Heart left ventricle (tissue), 16 donors: ENCODE measurements at regions not wholly inside any gene's neighbourhood (a gene's known extent, or its start where the extent isn't known, plus 50 kb on each side); places are given as distances from the start of the nearest gene placed in this dataset.

Experiments
- ATAC-seq, 4 donors: fragments of 200-7000 bp; cut with Tn5 transposase; one replicate each; pipeline ENCODE4 v1.9.1; 2020 to 2022; ENCODE audit warnings: moderate library complexity in 4 of 4, mild to moderate bottlenecking in 3 of 4, moderate number of reproducible peaks in 1 of 4
- DNase-seq, 5 donors: peaks; one replicate each; pipeline ENCODE4 v3.0.0-alpha.2; 2020
- H3K27ac ChIP-seq, 12 donors: fragments of 200-600 bp; sonication (generic) in 4 of 12; one replicate each; pipeline versions ENCODE4 v1.5.0 to v1.8.0; 2016 to 2022; ENCODE audit warnings: mild to moderate bottlenecking in 2 of 12
- H3K27me3 ChIP-seq, 9 donors: fragments of 200-600 bp; sonication (generic) in 2 of 9; one replicate each; pipeline versions ENCODE4 v1.5.1 to v1.8.0; 2016 to 2022; ENCODE audit warnings: mild to moderate bottlenecking in 3 of 9
- H3K36me3 ChIP-seq, 9 donors: fragments of 200-600 bp; sonication (generic) in 2 of 9; one replicate each; pipeline versions ENCODE4 v1.5.0 to v1.8.0; 2018 to 2022; ENCODE audit warnings: mild to moderate bottlenecking in 2 of 9
- H3K4me1 ChIP-seq, 12 donors: fragments of 200-600 bp; sonication (generic) in 4 of 12; one replicate each; pipeline versions ENCODE4 v1.5.0 to v1.8.0; 2016 to 2022; ENCODE audit warnings: mild to moderate bottlenecking in 3 of 12
- H3K4me3 ChIP-seq, 12 donors: fragments of 200-600 bp; sonication (generic) in 4 of 12; one replicate each; pipeline versions ENCODE4 v1.5.0 to v1.8.0; 2017 to 2022; ENCODE audit warnings: mild to moderate bottlenecking in 9 of 12, moderate library complexity in 4 of 12
- H3K9me3 ChIP-seq, 12 donors: fragments of 200-600 bp; sonication (generic) in 4 of 12; one replicate each; pipeline versions ENCODE4 v1.5.0 to v1.8.0; 2016 to 2022; ENCODE audit warnings: mild to moderate bottlenecking in 1 of 12
- POLR2A ChIP-seq, 2 donors: fragments of 450-650 bp; IDR thresholded peaks; one replicate each; pipeline ENCODE4 v1.6.1; 2017; ENCODE audit warnings: antibody characterized with exemption in 2 of 2, mild to moderate bottlenecking in 2 of 2, moderate library complexity in 2 of 2
- WGBS, 4 donors: extraction: QIAGEN DNeasy Blood & Tissue Kit in 2 of 4; methylation state at CpG; one replicate each; pipeline versions ENCODE4 v1.1.5 to v1.1.7; 2013 to 2018; 5-methylcytosine and 5-hydroxymethylcytosine counted together
- intact Hi-C, 10 donors: fragments of 100-400 bp; cut with DNase I; formaldehyde crosslinking; loops; one replicate each; pipeline versions ENCODE4 v1.11.1 to v1.14.2; 2022
- TF ChIP-seq, protein P1 (sequence below), 12 donors: fragments of 200-600 bp; sonication (generic) in 4 of 12; IDR thresholded peaks; one replicate each; pipeline versions ENCODE4 v1.5.0 to v1.8.0; 2018 to 2022; ENCODE audit warnings: antibody characterized with exemption in 12 of 12, mild to moderate bottlenecking in 5 of 12
- donor health status: ischemic (EF 13 %, LVEDD 7.1; RV severe dilation, severe dysfunction).
- donor health status: healthy with polysubstance abuse.
- donor health status: DM: no; HTN: yes; CAD: no.
- donor health status: DM: no; HTN: no; CAD: no.
- donor health status: ischemic (EF 25% LVEDD 6.9; RV normal size, moderate dysfunction).
- donor health status: ischemic (EF 25% LVEDD 5.7; RV mildly dilated, moderate dysfunction).
- donor health status: healthy.
- donor health status: DM: yes; HTN: yes; CAD: no.
- donor health status: ischemic (EF 35%, LVEDD 5.7; RV mildly dilated, moderate dysfunction).
- donor health status: nonischemic (EF 11% LVEDD 7.7; RV severe dilation, severe dysfunction).
- donor health status: DM: yes; HTN: yes; CAD: no.
- donor health status: PGD.
- donor health status: ischemic (EF 29% LVEDD 5.4; RV normal size, mild dysfunction).
- donor health status: nonischemic (EF 23%, LVEDD 6.1; RV moderate dilation, normal function).

GRCh38 chr10:33396279-33396678, 61.8 kb upstream of the NRP1 start:
- Histone ChIP-seq H3K4me3 (no peak overlapping the region), H3K4me1 (no peaks in the 10 kb centered on the region), H3K27ac (no peak overlapping the region), H3K36me3 (no peaks in the 10 kb centered on the region), H3K9me3 (peaks cover 0 to 23% (median 10%) of the 10 kb centered on the region in 12 donors), H3K27me3 (no peaks in the 10 kb centered on the region)
- 89 to 96% (median 91%) methylated on average over 3 of the region's 3 CpGs for WGBS, 4 donors
- TF ChIP-seq, protein P1, sequence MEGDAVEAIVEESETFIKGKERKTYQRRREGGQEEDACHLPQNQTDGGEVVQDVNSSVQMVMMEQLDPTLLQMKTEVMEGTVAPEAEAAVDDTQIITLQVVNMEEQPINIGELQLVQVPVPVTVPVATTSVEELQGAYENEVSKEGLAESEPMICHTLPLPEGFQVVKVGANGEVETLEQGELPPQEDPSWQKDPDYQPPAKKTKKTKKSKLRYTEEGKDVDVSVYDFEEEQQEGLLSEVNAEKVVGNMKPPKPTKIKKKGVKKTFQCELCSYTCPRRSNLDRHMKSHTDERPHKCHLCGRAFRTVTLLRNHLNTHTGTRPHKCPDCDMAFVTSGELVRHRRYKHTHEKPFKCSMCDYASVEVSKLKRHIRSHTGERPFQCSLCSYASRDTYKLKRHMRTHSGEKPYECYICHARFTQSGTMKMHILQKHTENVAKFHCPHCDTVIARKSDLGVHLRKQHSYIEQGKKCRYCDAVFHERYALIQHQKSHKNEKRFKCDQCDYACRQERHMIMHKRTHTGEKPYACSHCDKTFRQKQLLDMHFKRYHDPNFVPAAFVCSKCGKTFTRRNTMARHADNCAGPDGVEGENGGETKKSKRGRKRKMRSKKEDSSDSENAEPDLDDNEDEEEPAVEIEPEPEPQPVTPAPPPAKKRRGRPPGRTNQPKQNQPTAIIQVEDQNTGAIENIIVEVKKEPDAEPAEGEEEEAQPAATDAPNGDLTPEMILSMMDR (IDR thresholded peaks at IDR 0.05), result no peak
- no peak for TF ChIP-seq POLR2A (IDR thresholded peaks at IDR 0.05)
- intact Hi-C loops, result no loop called here
- DNase-seq (no peak), ATAC-seq (no peak)

- no peaks in the 10 kb centered on the region for H3K4me1 ChIP-seq
- intact Hi-C loops, result no loop called here
- peaks cover 0 to 23% (median 10%) of the 10 kb centered on the region in 12 donors for H3K9me3 ChIP-seq
- no peak overlapping the region for H3K4me3 ChIP-seq
- DNase-seq, result no peak
- TF ChIP-seq POLR2A (IDR thresholded peaks at IDR 0.05), result no peak
- TF ChIP-seq, protein P1 (IDR thresholded peaks at IDR 0.05), result no peak
- no peak overlapping the region for H3K27ac ChIP-seq
- no peaks in the 10 kb centered on the region for H3K36me3 ChIP-seq
- no peak for ATAC-seq
- WGBS, 4 donors, result 83 to 93% (median 91%) methylated on average over 1 of the region's 1 CpG
- H3K27me3 ChIP-seq, result no peaks in the 10 kb centered on the region
Observed at GRCh38 chr10:33395201-33395600, 60.7 kb upstream of the NRP1 start.

- WGBS, 4 donors, result 91 to 95% (median 93%) methylated on average over 5 of the region's 5 CpGs
- Histone ChIP-seq H3K36me3 (no peaks in the 10 kb centered on the region), H3K27ac (no peak overlapping the region), H3K4me3 (no peak overlapping the region), H3K4me1 (no peaks in the 10 kb centered on the region), H3K27me3 (no peaks in the 10 kb centered on the region), H3K9me3 (peaks cover 0 to 18% (median 10%) of the 10 kb centered on the region in 12 donors)
- no peak for TF ChIP-seq POLR2A (IDR thresholded peaks at IDR 0.05)
- TF ChIP-seq, protein P1 (IDR thresholded peaks at IDR 0.05), result no peak
- DNase-seq (no peak), ATAC-seq (no peak)
- intact Hi-C loops, result no loop called here
Observed at GRCh38 chr10:33392706-33393105, 58.2 kb upstream of the NRP1 start.

DNA sequence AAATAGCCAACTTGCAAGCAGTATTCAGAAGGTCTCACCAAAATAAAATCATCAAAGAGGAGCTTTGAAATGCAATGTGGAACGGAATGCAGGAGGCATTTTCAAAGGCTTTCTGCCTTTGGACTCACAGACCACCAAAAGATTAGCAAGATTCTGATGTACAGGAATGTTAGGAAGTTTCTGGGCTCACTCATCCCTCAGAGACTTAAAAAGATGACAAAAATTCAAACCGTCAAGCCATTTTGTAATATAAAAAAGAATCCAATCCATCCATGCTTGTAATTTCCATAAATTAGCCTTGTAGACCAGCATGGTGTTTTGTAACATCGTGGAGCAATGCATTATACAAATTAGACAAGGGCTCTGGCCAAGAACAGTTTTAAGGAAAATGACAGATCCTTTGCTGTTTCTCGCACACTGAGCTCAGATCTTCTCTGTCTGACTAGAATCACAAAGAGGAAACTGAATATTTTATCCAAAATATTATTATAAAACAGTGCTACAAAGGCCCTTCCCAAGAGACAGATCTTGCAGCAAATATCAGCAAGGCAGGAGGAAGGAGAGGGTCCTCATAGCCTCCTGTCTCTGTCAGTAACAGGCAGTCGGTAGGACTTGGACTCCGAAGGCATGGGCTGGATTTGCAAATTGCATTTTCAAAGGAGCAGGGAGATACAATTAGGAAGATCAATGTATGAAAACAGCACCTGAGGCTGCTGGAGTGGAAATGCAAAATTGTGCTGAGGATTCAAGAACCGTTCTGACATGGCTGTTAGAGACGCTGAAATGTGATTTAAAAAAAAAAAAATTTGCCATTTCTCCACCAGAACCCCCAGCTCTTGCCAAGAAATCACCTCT, 57.4 kb upstream of the NRP1 start:
- no peaks in the 10 kb centered on the region for H3K36me3 ChIP-seq
- TF ChIP-seq, protein P1 (IDR thresholded peaks at IDR 0.05), result no peak
- TF ChIP-seq POLR2A (IDR thresholded peaks at IDR 0.05), result no peak
- DNase-seq, result no peak
- no peaks in the 10 kb centered on the region for H3K4me1 ChIP-seq
- no peak for ATAC-seq
- peaks cover 0 to 9% (median 3%) of the 10 kb centered on the region in 12 donors for H3K9me3 ChIP-seq
- WGBS, 4 donors, result 82 to 85% (median 84%) methylated on average over 8 of the region's 8 CpGs
- H3K4me3 ChIP-seq, result no peak overlapping the region
- intact Hi-C loops, result no loop called here
- no peaks in the 10 kb centered on the region for H3K27me3 ChIP-seq
- H3K27ac ChIP-seq, result no peak overlapping the region
